ENCODE measurements at regions not wholly inside any gene's neighbourhood (a gene's known extent, or its start where the extent isn't known, plus 50 kb on each side); places are given as distances from the start of the nearest gene placed in this dataset.

- Histone ChIP-seq H3K4me1 (ENCODE audit: insufficient read depth) (no peaks in the 10 kb centered on the region), H3K9me3 (ENCODE audit: low read depth) (peaks cover 4% of the 10 kb centered on the region), H4K20me1 (ENCODE audit: insufficient read depth, poor library complexity, severe bottlenecking) (no peaks in the 10 kb centered on the region), H3K27me3 (no peaks in the 10 kb centered on the region), H3K4me2 (no peak overlapping the region), H2AFZ (no peak overlapping the region), H3K4me3 (no peak overlapping the region), H3K36me3 (replicated peaks; ENCODE audit: insufficient read depth, low read depth) (no peaks in the 10 kb centered on the region), H3K9me2 (replicated peaks; ENCODE audit: insufficient read depth) (no peaks in the 10 kb centered on the region), H3K27ac (no peak overlapping the region), H3K79me2 (no peaks in the 10 kb centered on the region)
- DNase-seq (ENCODE audit: low spot score), result no peak
- TF ChIP-seq CTCF (IDR thresholded peaks at IDR 0.05; ENCODE audit: poor library complexity) (no peak), EZH2phosphoT487 (IDR thresholded peaks at IDR 0.05; ENCODE audit: low read depth, severe bottlenecking, unreplicated experiment) (no peak), EZH2 (IDR thresholded peaks at IDR 0.05; ENCODE audit: borderline replicate concordance) (no peak)
- 28% methylated on average over 9 of the region's 9 CpGs for WGBS (ENCODE audit: low lambda C conversion rate, missing lambda C conversion rate)
Observed at GRCh38 chr15:97072545-97072944, 742.0 kb downstream of the NR2F2 start.

DNA sequence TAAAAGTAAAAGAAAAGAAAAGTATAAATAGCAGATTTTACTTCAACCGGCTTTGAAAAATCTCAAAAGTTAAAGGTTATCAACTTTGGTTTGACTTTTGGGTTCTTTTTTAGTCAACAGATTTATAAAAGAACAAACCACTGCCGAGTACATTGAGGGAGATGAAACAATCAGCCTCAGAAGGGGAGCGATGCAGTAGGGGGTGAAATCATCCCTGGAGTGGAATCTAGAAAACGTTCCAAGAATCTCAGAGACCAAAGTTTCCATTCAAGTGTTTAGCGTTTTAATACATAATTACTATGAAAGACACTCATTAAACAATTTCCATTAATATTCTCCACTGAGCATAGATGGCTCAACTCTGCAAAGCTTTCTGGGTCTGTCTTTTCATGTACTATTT, 745.5 kb downstream of the NR2F2 start:
- WGBS (ENCODE audit: low lambda C conversion rate, missing lambda C conversion rate), result 71% methylated on average over 5 of the region's 5 CpGs
- Histone ChIP-seq H4K20me1 (ENCODE audit: insufficient read depth, poor library complexity, severe bottlenecking) (no peaks in the 10 kb centered on the region), H3K27ac (no peak overlapping the region), H3K27me3 (no peaks in the 10 kb centered on the region), H3K79me2 (no peaks in the 10 kb centered on the region), H3K4me1 (ENCODE audit: insufficient read depth) (no peaks in the 10 kb centered on the region), H2AFZ (no peak overlapping the region), H3K9me2 (replicated peaks; ENCODE audit: insufficient read depth) (no peaks in the 10 kb centered on the region), H3K4me3 (no peak overlapping the region), H3K4me2 (no peak overlapping the region), H3K9me3 (ENCODE audit: low read depth) (peaks cover 4% of the 10 kb centered on the region), H3K36me3 (replicated peaks; ENCODE audit: insufficient read depth, low read depth) (no peaks in the 10 kb centered on the region)
- DNase-seq (ENCODE audit: low spot score), result no peak
- TF ChIP-seq EZH2 (IDR thresholded peaks at IDR 0.05; ENCODE audit: borderline replicate concordance) (no peak), EZH2phosphoT487 (IDR thresholded peaks at IDR 0.05; ENCODE audit: low read depth, severe bottlenecking, unreplicated experiment) (no peak), CTCF (IDR thresholded peaks at IDR 0.05; ENCODE audit: poor library complexity) (no peak)

DNA sequence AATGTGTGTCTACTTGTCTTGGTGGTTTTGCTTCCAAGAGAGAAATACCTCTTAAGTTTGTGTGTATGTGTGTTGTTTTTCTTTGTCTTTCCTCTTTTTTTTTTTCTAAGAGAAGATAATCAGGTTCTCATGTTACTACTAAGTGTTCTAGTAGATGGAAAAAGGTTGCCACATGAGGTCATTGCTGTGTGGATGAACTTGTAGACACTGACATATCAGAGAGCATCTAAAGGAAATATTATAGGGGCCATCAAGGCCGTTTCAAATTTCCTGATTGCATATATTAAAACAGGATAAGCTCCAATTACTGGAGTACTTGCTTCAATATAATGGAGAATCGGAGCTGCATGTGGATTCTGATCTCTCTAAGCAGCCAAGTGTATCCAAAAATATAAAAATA, 747.5 kb downstream of the NR2F2 start:
- Histone ChIP-seq H3K27ac (no peak overlapping the region), H3K4me3 (no peak overlapping the region), H3K79me2 (no peaks in the 10 kb centered on the region), H3K27me3 (no peaks in the 10 kb centered on the region), H4K20me1 (ENCODE audit: insufficient read depth, poor library complexity, severe bottlenecking) (no peaks in the 10 kb centered on the region), H3K9me2 (replicated peaks; ENCODE audit: insufficient read depth) (no peaks in the 10 kb centered on the region), H3K9me3 (ENCODE audit: low read depth) (peaks cover 4% of the 10 kb centered on the region), H3K4me1 (ENCODE audit: insufficient read depth) (no peaks in the 10 kb centered on the region), H3K4me2 (no peak overlapping the region), H2AFZ (no peak overlapping the region), H3K36me3 (replicated peaks; ENCODE audit: insufficient read depth, low read depth) (no peaks in the 10 kb centered on the region)
- WGBS (ENCODE audit: low lambda C conversion rate, missing lambda C conversion rate), result 63% methylated on average over 2 of the region's 2 CpGs
- TF ChIP-seq EZH2phosphoT487 (IDR thresholded peaks at IDR 0.05; ENCODE audit: low read depth, severe bottlenecking, unreplicated experiment) (no peak), EZH2 (IDR thresholded peaks at IDR 0.05; ENCODE audit: borderline replicate concordance) (no peak), CTCF (IDR thresholded peaks at IDR 0.05; ENCODE audit: poor library complexity) (no peak)
- DNase-seq (ENCODE audit: low spot score), result no peak

- H3K27me3 ChIP-seq, result no peaks in the 10 kb centered on the region
- 58% methylated on average over 6 of the region's 6 CpGs for WGBS (ENCODE audit: low lambda C conversion rate, missing lambda C conversion rate)
Observed at GRCh38 chr15:97078591-97078990, 748.1 kb downstream of the NR2F2 start.

More at GRCh38 chr15:97078591-97078990, 748.1 kb downstream of the NR2F2 start:
- H3K4me1 ChIP-seq (ENCODE audit: insufficient read depth), result no peaks in the 10 kb centered on the region
- H3K9me3 ChIP-seq (ENCODE audit: low read depth), result peaks cover 4% of the 10 kb centered on the region
- H3K27ac ChIP-seq, result no peak overlapping the region
- no peak overlapping the region for H3K4me2 ChIP-seq
- no peaks in the 10 kb centered on the region for H3K9me2 ChIP-seq (replicated peaks; ENCODE audit: insufficient read depth)
- no peaks in the 10 kb centered on the region for H3K79me2 ChIP-seq
- no peaks in the 10 kb centered on the region for H4K20me1 ChIP-seq (ENCODE audit: insufficient read depth, poor library complexity, severe bottlenecking)
- no peak overlapping the region for H2AFZ ChIP-seq
- no peak overlapping the region for H3K4me3 ChIP-seq
- TF ChIP-seq EZH2 (IDR thresholded peaks at IDR 0.05; ENCODE audit: borderline replicate concordance) (no peak), CTCF (IDR thresholded peaks at IDR 0.05; ENCODE audit: poor library complexity) (no peak), EZH2phosphoT487 (IDR thresholded peaks at IDR 0.05; ENCODE audit: low read depth, severe bottlenecking, unreplicated experiment) (no peak)
- DNase-seq (ENCODE audit: low spot score), result no peak
- H3K36me3 ChIP-seq (replicated peaks; ENCODE audit: insufficient read depth, low read depth), result no peaks in the 10 kb centered on the region
